SK-N-SH (cell line): ENCODE measurements at regions not wholly inside any gene's neighbourhood (a gene's known extent, or its start where the extent isn't known, plus 50 kb on each side); places are given as distances from the start of the nearest gene placed in this dataset.

Source experiments
- CTCF ChIA-PET: fragments of 300-600, 350-600 bp; formaldehyde crosslinking; extraction: SDS; loops from one replicate; lab custom pipeline; 2021; lab: Yijun Ruan, JAX
- POLR2A ChIA-PET: fragments of 350-600 bp; sonication (Branson Sonifier 250); formaldehyde crosslinking; extraction: SDS; loops from one replicate; lab custom pipeline; 2020; ENCODE audit warnings: antibody characterized with exemption, inconsistent platforms; lab: Yijun Ruan, JAX
- DNase-seq: peaks from one replicate; pipeline ENCODE4 v3.0.0; 2012
- H2AFZ ChIP-seq: fragments of 200-600 bp; sonication (generic); 2 replicates; pipeline ENCODE4 v1.8.1; 2016; ENCODE audit warnings: antibody characterized with exemption, mild to moderate bottlenecking, low read depth
- H3F3A ChIP-seq: fragments of 200-600 bp; sonication (generic); replicated peaks from 2 replicates; pipeline ENCODE3; 2016; ENCODE audit warnings: antibody characterized with exemption, mild to moderate bottlenecking; ENCODE audit not compliant: insufficient read depth
- H3K27ac ChIP-seq, 2 experiments: fragments of 200-500 bp in 1 of 2; fragments of 200-600 bp in 1 of 2; sonication (Bioruptor generic) in 1 of 2; sonication (generic), shearing (Covaris generic) in 1 of 2; 2 replicates each; pipeline versions ENCODE4 v1.5.1 to v1.6.1; 2014 to 2016; ENCODE audit warnings: low read depth in 2 of 2, inconsistent platforms in 1 of 2, low read length in 1 of 2, mild to moderate bottlenecking in 1 of 2, mixed read lengths in 1 of 2
- H3K27me3 ChIP-seq: fragments of 200-600 bp; sonication (generic), shearing (Covaris generic); 2 replicates; pipeline ENCODE4 v1.6.1; 2016; ENCODE audit warnings: mixed run types; ENCODE audit not compliant: insufficient read depth
- H3K36me3 ChIP-seq, 2 experiments: fragments of 200-500 bp in 1 of 2; fragments of 200-600 bp in 1 of 2; sonication (Bioruptor generic) in 1 of 2; sonication (generic) in 1 of 2; replicated peaks in 1 of 2; 2 replicates each; pipeline versions ENCODE3 to v1.5.1; 2014 to 2016; ENCODE audit warnings: low read length in 1 of 2, mild to moderate bottlenecking in 1 of 2; ENCODE audit not compliant: insufficient read depth in 2 of 2, control insufficient read depth in 1 of 2
- H3K4me1 ChIP-seq, 2 experiments: fragments of 200-500 bp in 1 of 2; fragments of 200-600 bp in 1 of 2; sonication (Bioruptor generic) in 1 of 2; sonication (generic), shearing (Covaris generic) in 1 of 2; 2 replicates each; pipeline versions ENCODE4 v1.5.1 to v1.6.1; 2014 to 2016; ENCODE audit warnings: low read depth in 1 of 2, low read length in 1 of 2, mixed run types in 1 of 2; ENCODE audit not compliant: insufficient read depth in 2 of 2, control insufficient read depth in 1 of 2
- H3K4me2 ChIP-seq: fragments of 200-600 bp; sonication (generic), shearing (Covaris generic); 2 replicates; pipeline ENCODE4 v1.6.1; 2017; ENCODE audit warnings: mixed run types
- H3K4me3 ChIP-seq, 2 experiments: fragments of 200-500 bp in 1 of 2; fragments of 200-600 bp in 1 of 2; sonication (Bioruptor generic) in 1 of 2; sonication (generic), shearing (Covaris generic) in 1 of 2; 2 replicates each; pipeline versions ENCODE4 v1.5.1 to v1.8.1; 2014 to 2016; ENCODE audit warnings: low read depth in 2 of 2, inconsistent platforms in 1 of 2, low read length in 1 of 2, mild to moderate bottlenecking in 1 of 2, mixed read lengths in 1 of 2, moderate library complexity in 1 of 2
- H3K79me2 ChIP-seq: fragments of 200-600 bp; sonication (generic); 2 replicates; pipeline ENCODE4 v1.8.1; 2017; ENCODE audit warnings: mild to moderate bottlenecking; ENCODE audit not compliant: insufficient read depth
- H3K9ac ChIP-seq: fragments of 200-600 bp; sonication (generic); 2 replicates; pipeline ENCODE4 v1.6.1; 2017; ENCODE audit warnings: mixed run types
- H3K9me2 ChIP-seq: fragments of 200-600 bp; sonication (generic); 2 replicates; pipeline ENCODE4 v1.6.1; 2017; ENCODE audit warnings: mixed run types
- H3K9me3 ChIP-seq: fragments of 200-600 bp; sonication (generic); 2 replicates; pipeline ENCODE4 v1.6.1; 2017; ENCODE audit warnings: mixed run types, mild to moderate bottlenecking, moderate library complexity
- H4K20me1 ChIP-seq: fragments of 200-600 bp; sonication (generic); 2 replicates; pipeline ENCODE4 v1.6.1; 2017; ENCODE audit warnings: mild to moderate bottlenecking, mixed run types; ENCODE audit not compliant: insufficient read depth
- CTCF ChIP-seq: fragments of 200-600 bp; sonication (generic); IDR thresholded peaks from 2 replicates; pipeline ENCODE4 v1.6.1; 2017; ENCODE audit warnings: antibody characterized with exemption, mild to moderate bottlenecking, moderate library complexity
- FOXJ3 ChIP-seq: sonication (generic); formaldehyde crosslinking; IDR thresholded peaks from 2 replicates; pipeline ENCODE4 v1.5.1; 2020; ENCODE audit warnings: mild to moderate bottlenecking, missing genetic modification reagents
- JUND ChIP-seq: IDR thresholded peaks from 2 replicates; pipeline ENCODE4 v1.4.0; 2012
- MAX ChIP-seq: IDR thresholded peaks from 2 replicates; pipeline ENCODE4 v1.4.0; 2012; ENCODE audit warnings: low read depth
- MXI1 ChIP-seq: IDR thresholded peaks from 2 replicates; pipeline ENCODE4 v1.6.1; 2012; ENCODE audit warnings: mild to moderate bottlenecking, low read depth, low read length, improper control_type of control experiment
- RAD21 ChIP-seq: IDR thresholded peaks from 2 replicates; pipeline ENCODE4 v1.6.1; 2012; ENCODE audit warnings: mild to moderate bottlenecking, low read length
- RCOR1 ChIP-seq: fragments of 150-350 bp; IDR thresholded peaks from 2 replicates; pipeline ENCODE4 v1.6.1; 2017; ENCODE audit warnings: antibody characterized with exemption, low read length
- RFX5 ChIP-seq: IDR thresholded peaks from 2 replicates; pipeline ENCODE4 v1.6.1; 2012; ENCODE audit warnings: mild to moderate bottlenecking, improper control_type of control experiment, low read length
- USF1 ChIP-seq: IDR thresholded peaks from 2 replicates; pipeline ENCODE4 v1.4.0; 2012; ENCODE audit warnings: low read depth, borderline replicate concordance
- WGBS: methylation state at CpG from one replicate; pipeline ENCODE4 v1.1.6; 2017; ENCODE audit warnings: low lambda C conversion rate; 5-methylcytosine and 5-hydroxymethylcytosine counted together
- TF ChIP-seq, protein P1 (sequence below): IDR thresholded peaks from 2 replicates; pipeline ENCODE4 v1.4.0; 2012; ENCODE audit warnings: low read depth, borderline replicate concordance
- TF ChIP-seq, protein P2 (sequence below): fragments of 150-350 bp; IDR thresholded peaks from 2 replicates; pipeline ENCODE4 v1.6.1; 2016; ENCODE audit warnings: mild to moderate bottlenecking, low read depth, low read length

DNA sequence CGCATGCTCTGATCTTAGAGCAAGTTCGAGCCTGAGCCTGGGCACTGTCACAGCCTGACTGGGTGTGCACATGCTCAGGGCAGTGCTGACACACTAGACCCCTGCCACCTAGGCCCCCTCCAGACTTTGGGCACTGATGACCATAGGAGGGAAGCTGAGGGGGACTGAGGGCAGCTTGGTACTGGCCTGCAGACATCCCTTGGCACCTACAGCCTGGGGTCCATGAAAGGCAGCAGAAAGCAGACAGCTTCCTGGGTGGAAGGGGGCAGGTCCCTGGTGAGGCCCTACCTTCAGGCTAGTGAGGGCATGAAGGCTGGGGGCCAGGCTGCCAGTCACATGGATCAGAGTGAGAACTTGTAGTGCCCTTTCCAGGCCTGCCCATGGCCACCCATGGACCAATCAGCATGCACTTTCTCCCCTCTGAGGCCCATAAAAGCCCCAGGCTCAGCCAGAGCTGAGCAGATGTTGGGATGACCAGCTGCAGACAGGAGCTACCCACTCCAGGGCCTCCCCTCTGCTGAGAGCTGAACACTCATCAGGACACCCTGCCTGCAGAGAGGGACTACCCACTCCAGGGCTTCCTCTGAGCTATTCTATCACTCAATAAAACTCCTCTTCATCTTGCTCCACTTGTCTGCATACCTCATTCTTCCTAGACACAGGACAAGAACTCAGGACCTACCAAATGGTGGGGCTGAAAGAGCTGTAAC is 680.8 kb downstream of the MATN1 start:
- H3K4me1 ChIP-seq: no peaks in the 10 kb centered on the region; a peak in 1 of 4 replicates
- no peaks in the 10 kb centered on the region for H3K9me2 ChIP-seq
- H3K27me3 ChIP-seq: no peaks in the 10 kb centered on the region
- no peaks in the 10 kb centered on the region for H3F3A ChIP-seq
- no peak overlapping the region for H3K27ac ChIP-seq
- POLR2A ChIA-PET: no interaction called here
- no peaks in the 10 kb centered on the region for H3K79me2 ChIP-seq
- H3K9ac ChIP-seq: no peak overlapping the region
- no peak for TF ChIP-seq RFX5
- H2AFZ ChIP-seq: no peak overlapping the region
- no peaks in the 10 kb centered on the region for H3K36me3 ChIP-seq
- H3K4me2 ChIP-seq: no peak overlapping the region
- no peak for DNase-seq
- H3K4me3 ChIP-seq: no peak overlapping the region
- 73% methylated on average over 2 of the region's 2 CpGs for WGBS
- CTCF ChIA-PET: no interaction called here
- no peaks in the 10 kb centered on the region for H4K20me1 ChIP-seq
- no peaks in the 10 kb centered on the region for H3K9me3 ChIP-seq

DNA sequence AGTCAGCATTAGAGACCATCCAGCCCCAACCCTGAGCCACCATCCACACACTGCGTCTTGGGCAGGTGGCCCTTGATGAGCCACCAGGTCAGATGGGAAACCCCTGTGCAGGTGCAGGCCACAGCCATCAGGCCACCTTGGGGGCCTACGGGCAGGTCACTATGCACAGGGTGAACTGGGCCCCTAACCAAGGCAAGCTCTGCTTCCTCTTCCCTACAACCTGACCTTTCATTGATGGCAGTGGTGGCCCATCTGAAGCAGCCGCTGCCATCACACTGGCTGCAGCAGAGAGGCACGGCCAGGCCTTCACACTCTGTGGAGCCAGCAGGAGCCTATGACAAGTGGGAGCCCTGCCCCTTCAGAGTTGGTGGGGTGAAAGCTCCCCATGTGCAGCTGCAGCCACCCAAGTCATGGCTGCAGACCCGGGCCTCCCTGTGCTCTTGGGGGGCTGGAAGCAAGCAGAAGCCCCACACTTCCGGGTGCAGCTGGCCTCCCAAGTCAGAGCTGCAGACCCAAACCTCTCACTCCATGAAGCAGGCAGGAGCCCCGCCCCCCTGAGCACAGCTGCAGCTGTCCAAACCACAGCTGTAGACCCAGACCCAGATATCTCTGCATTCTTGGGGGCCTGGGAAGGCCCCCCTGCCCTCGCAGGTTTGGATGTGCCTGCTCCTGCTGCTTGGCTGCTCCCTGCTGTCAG is 681.5 kb downstream of the MATN1 start:
- Histone ChIP-seq H3K4me1 (no peaks in the 10 kb centered on the region; a peak in 1 of 4 replicates), H3K9ac (no peak overlapping the region), H3K4me3 (no peak overlapping the region), H3K9me2 (no peaks in the 10 kb centered on the region), H2AFZ (no peak overlapping the region), H3K27ac (no peak overlapping the region), H3K36me3 (no peaks in the 10 kb centered on the region), H4K20me1 (no peaks in the 10 kb centered on the region), H3F3A (no peaks in the 10 kb centered on the region), H3K9me3 (no peaks in the 10 kb centered on the region), H3K27me3 (no peaks in the 10 kb centered on the region), H3K79me2 (no peaks in the 10 kb centered on the region), H3K4me2 (no peak overlapping the region)
- ChIA-PET CTCF (no interaction called here), POLR2A (no interaction called here)
- no peak for DNase-seq
- WGBS: 37% methylated on average over 4 of the region's 8 CpGs
- TF ChIP-seq CTCF (no peak), USF1 (no peak), MAX (no peak), JUND (no peak), MXI1 (no peak), RFX5 (no peak), RAD21 (no peak), RCOR1 (no peak), FOXJ3 (CRISPR knock-in tag) (no peak)
- TF ChIP-seq, protein P1, sequence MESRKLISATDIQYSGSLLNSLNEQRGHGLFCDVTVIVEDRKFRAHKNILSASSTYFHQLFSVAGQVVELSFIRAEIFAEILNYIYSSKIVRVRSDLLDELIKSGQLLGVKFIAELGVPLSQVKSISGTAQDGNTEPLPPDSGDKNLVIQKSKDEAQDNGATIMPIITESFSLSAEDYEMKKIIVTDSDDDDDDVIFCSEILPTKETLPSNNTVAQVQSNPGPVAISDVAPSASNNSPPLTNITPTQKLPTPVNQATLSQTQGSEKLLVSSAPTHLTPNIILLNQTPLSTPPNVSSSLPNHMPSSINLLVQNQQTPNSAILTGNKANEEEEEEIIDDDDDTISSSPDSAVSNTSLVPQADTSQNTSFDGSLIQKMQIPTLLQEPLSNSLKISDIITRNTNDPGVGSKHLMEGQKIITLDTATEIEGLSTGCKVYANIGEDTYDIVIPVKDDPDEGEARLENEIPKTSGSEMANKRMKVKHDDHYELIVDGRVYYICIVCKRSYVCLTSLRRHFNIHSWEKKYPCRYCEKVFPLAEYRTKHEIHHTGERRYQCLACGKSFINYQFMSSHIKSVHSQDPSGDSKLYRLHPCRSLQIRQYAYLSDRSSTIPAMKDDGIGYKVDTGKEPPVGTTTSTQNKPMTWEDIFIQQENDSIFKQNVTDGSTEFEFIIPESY: no peak
- TF ChIP-seq, protein P2, sequence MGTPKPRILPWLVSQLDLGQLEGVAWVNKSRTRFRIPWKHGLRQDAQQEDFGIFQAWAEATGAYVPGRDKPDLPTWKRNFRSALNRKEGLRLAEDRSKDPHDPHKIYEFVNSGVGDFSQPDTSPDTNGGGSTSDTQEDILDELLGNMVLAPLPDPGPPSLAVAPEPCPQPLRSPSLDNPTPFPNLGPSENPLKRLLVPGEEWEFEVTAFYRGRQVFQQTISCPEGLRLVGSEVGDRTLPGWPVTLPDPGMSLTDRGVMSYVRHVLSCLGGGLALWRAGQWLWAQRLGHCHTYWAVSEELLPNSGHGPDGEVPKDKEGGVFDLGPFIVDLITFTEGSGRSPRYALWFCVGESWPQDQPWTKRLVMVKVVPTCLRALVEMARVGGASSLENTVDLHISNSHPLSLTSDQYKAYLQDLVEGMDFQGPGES: no peak
